GM19324 (cell line): ENCODE measurements at regions not wholly inside any gene's neighbourhood (a gene's known extent, or its start where the extent isn't known, plus 50 kb on each side); places are given as distances from the start of the nearest gene placed in this dataset.

Source experiments
- ATAC-seq: cut with Tn5 transposase; IDR thresholded peaks from one replicate; pipeline ENCODE4 v1.9.1; 2021; ENCODE audit warnings: mild to moderate bottlenecking, moderate library complexity; ENCODE audit not compliant: unreplicated experiment, low FRiP score

DNA sequence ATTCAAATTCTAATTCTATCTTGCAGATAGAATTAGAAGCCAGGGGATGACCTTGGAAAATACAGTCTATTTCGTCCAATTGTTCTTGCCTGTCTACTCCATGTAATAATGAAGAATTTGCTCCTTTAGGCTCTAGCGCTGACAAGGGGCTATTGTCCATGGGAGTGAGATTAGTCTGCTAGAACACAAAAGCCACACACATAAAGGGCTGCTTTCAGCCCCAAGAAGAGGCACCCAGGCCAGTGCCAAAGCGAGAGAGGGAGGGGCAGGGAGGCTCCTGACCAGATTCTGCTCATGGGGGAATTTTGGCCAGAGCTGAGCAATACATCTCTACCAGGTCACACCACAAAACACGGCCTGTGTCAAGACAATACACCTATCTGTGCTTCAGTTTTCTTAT is 1306.9 kb downstream of the UQCRFS1 start:
- ATAC-seq: no peak

DNA sequence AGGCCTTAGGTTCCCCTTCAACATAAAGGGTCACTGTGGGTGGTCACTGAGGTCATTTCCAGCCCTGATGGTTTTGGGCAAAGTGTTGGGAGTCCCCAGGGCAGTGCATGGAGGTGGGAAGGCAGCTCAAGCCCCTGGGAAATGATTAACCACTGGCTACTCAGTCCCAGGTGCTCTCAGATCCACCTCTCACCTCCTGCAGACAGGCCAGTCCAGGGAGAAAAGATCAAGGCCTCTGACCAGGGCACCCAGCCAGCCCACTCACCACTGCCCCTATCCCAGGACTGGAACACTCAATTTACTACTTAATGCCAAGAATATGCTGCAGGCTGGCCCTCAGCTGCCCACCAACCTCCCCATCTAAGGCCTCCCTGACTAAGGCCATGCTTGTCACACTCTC is 1307.9 kb downstream of the UQCRFS1 start:
- ATAC-seq: no peak

DNA sequence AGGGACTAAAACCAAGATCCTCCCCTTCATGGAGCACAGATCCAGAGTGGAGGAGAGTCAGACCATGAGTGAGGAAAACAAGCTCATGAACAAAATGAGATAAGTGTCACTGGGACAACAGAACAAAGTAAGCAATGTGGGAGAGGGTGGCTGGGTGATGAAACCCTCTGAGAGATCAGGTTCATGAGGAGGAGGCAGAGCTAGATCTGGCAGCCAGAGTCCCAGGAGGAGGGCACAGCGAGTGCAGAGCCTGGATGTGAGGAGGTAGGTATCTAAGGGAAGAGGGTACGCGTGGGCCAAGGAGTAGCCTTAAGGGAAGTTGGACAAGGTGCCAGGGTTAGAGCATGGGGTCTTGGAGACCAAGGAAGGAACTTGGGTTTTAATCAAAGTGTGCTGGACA is 1311.9 kb downstream of the UQCRFS1 start:
- ATAC-seq: no peak

DNA sequence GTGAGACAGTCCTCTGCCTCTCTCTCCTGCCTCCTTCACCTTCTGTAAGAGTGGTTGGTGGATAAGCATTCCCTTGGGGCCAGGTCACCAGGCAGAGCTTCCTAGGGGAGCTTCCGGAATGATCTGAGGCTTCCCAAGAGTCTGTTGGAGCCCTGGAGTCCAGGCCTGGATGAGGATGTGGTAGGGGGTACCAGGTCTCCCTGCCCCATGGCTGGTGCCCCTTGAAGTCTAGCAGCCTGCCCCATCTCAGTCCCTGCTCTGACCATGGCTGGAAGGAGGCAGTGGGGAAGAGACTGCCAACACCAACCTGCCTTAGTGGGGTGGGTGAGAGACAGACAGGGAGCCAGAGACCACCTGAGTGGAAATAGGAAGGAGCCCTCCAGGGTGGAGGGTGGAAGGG is 1316.9 kb downstream of the UQCRFS1 start:
- no peak for ATAC-seq

DNA sequence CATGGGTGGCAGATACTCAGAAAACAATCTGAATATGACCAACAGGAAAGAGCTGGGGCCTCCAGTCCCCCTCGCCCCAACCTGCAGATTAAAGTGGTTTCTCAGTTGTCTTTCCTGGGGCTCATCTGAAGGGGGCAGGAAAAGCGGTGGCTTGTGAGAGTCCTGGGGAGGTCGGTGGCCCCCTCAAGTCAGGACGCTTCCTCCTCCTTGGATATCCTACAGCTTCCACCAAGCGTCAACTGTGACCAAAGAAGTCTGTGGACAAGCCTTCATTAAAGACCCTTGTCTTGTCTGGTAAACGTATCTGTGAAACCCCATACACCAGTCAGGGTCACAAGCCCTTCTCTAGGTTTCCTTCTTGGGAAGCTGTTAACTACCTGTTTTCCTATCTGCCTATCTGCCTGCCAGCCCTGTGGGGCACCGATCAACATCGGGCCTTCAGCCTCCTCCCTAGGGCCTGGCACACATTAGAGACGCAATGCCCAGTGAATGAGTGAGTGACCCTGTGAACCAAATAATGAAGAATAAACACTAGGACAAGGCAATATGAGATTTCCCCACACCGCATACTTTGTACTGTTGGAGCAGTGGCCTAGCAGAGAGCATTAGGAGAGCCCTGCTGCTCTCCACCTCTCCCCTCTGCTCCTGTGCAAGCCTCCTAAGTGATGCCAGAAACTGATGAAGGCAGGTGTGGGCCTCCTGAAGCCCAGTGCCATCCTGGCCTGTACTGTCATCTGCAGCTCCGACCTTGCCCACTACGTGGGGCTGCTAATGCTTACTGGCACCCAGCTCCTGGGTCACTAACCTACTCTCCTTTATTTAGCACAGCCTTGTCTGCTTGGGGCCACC is 1317.8 kb downstream of the UQCRFS1 start:
- no peak for ATAC-seq

DNA sequence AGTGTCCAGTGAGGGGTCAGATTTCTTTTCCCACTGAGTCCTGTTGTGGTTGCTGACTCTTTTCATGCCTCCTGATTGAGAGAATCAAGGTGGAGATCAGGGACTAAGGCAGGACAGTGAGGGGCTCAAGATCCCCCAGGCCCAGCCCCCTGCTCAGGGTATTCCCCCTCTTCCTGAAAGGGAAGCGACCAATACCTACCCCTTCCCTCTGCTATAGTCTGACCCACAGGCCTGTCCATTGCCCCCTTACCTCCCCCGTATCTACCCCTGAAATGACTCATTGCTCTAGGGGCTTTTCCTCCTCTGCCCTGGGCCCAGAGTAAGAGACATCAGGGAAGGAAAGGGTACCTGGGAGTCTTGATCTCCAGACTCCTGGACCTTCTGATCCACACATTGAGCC is 1320.5 kb downstream of the UQCRFS1 start:
- ATAC-seq: no peak

DNA sequence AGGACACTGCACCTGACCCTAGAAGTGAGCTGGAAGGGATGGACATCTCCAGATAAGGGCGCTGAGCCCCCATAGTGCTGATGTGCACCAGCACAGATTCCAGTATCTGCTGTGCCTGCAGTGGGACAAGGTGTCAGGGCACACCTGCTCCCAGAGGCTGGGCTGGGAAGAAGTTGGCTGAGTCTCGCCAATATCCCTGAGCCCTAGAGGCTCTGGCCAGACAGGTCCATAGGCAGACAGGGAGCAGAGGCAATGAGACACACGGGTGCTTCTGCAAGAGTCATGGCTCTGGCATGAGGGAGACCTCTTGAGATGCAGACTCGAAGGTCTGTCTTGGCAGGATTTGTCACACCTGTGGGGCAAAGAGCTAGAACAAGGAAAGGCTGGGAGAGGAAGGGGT is 1321.5 kb downstream of the UQCRFS1 start:
- ATAC-seq: no peak

DNA sequence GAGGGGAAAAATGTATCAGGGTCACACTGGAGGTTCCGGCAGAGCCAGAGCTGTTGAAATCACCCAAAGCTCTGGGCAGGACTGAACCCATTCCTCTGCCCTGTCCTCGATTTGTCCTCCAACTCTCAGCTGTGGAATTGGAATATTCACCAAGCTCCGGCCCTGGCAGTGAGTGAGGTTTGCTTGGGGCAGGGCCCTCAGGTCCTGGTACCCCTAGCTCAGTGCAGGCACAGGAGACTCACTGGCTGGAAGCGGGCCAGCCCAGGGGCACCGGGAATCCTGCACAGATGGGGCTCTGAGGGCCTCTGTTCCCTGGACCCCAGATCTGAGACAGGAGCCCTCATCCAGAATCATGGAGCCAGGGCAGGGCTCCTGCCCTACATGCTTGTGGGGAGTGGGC is 1322.3 kb downstream of the UQCRFS1 start:
- no peak for ATAC-seq

DNA sequence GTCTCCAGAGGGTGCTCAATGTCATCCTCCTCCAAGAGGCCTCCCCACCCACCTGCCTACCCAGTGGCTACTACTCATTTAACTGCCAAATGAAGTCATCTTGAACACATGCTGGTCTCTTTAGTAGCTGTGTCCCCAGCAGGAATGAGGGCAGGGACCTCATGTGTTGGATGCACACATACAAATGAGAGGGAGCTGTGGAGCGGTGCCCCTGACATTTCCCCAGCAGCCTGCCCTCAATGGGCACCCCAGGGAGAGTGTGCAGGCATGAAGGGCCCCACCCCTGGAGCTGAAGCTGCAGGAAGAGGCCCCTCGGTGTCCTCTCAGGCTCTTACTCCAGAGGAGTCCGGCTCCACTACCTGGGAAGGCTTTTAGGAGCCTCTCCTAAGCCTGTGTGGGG is 1322.7 kb downstream of the UQCRFS1 start:
- no peak for ATAC-seq

DNA sequence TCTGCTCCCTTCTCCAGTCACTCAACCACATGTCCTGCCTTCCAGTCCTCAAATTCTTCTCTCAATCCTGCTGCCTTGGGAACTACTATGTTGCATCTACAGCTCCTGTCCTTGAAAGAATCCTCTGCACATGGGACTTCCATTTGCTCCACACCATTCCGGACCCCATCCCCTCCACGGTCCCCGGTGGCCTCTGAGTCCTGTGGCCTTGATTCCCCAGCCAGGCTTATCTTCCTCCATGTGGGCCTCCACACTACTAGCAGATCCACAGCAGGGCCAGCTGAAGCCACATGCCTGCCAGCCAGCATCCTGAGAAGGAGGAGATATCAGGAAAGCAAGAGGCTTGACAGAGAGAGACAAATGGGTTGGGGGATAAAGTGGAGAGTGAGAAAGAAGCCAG is 1323.8 kb downstream of the UQCRFS1 start:
- no peak for ATAC-seq

DNA sequence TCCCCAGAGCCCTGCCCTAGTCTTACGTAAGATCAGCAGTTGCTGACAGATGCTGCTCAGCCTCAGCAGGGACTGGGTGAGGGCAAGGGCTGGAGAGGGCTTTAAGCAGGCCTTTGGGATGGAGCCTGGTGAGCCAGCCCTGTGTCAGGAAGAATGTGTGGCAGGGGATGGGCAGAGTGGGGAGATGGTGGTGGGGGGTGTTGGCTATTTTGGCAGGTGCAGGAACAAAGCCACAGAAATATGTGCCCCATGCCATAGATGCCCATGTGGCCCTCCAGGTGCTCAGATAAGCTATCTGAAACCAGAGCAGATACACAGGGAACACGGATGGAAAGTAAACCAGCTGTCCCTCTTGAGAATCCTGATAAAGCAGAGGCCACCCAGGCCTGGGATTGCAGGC is 1325.0 kb downstream of the UQCRFS1 start:
- no peak for ATAC-seq

DNA sequence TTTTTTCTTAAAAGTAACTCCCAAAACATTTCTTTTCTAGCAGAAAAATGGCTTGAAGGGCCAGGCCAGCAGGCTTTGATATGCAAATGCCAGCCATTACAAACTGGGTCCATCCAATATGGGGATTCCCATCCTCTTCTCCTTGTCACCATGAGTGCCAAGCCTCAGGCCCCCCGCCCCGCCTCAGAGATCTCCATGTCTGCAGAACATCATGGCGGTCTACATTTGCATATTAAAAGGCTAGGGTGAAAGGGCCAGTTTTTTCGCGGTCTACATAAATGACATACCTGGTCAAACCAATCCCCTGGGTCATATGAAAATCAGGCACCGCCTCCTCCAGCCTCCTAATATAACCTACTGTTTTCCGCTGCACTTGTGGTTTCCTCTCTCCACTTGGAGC is 1327.6 kb downstream of the UQCRFS1 start:
- ATAC-seq: no peak

DNA sequence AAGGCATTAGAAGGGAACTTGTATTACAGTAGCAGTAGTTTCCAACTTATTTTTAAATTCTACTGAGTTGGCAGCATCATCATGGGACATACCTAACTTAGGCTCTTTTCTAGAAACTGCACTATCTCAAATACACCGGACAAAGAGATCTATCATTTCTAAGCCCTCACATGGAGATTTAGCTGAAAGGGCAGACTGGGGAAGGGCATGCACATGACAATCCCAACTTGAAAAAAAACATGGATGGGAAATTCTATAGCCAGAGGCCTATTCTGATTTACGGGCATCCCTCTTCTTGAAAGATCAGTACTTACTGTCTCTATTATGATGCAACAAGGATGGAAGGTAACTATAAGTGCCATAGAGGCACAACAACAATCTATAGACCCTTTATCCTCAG is 1328.6 kb downstream of the UQCRFS1 start:
- no peak for ATAC-seq

DNA sequence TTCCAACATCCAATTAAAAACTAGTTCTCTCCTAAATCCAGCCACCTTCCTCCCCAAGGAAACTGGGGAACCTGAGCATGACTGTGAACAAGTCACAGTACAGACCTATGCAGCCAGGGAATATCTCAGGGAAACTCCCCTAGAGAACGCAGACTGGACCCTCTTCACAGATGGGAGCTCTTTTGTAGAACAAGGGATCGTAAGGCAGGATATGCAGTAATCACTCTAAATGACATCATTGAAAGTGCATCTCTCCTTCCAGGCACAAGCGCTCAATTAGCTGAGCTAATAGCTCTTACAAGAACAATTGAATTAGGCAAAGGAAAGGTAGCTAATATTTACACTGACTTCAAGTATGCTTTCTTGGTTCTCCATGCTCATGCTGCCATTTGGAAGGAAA is 1331.7 kb downstream of the UQCRFS1 start:
- ATAC-seq: no peak

DNA sequence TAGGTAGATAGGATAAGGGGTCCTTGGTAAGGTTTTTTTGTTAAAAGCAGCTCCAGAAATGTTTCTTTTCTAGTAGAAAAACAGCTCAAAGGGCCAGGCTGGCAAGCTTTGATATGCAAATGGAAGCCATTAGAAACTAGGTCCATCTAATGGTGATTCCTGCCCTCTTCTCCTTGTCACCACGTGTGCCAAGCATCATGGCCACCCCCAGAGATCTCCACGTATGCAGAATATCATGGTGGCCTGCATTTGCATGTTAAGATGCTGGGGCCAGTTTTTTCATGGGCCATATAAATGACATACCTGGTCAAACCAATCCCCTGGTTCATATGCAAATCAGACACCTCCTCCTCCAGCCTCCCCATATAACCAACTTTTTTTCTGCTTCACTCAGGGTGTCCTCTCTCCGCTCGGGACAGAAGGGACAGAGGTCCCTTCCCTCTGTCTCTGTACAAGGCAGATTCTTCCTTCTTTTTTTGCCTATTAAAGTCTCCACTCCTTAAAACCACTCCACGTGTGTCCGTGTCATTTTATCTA is 1335.9 kb downstream of the UQCRFS1 start:
- ATAC-seq: no peak

DNA sequence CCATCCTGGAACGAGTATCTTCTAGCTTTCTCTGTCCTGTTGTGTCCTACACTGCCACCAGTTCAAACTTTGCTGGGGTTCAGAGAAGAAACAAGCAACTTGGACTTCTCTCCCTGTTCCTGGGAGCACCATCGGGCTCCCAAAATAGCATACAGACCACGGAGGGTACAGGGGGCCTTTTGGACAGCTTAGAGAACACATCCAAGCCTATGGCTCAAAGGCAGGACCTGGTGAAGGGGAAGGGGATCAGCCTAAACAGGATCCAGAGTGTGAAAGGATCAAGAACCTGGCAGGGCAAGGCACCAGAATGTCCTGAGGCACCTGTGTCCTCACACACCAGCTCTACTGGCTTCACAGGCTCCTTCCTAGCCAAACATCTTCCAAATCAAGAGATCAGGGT is 1336.5 kb downstream of the UQCRFS1 start:
- ATAC-seq: no peak

DNA sequence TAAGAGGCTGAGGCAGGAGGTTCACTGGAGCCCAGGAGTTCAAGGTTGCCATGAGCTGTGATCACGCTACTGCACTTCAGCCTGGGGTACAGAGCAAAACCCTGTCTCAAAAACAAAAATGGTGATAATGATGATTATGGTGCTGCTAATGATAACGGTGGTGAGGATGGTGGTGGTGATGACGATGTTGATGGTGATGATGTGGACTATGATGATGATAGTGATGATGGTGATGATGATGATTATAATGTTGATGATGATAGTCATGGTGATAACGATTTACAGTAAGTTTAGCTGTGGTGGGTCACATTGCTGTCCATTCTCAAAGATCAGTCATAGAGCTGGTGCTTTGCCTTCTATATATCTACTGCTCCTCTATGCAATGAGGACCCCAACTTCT is 1340.6 kb downstream of the UQCRFS1 start:
- no peak for ATAC-seq

DNA sequence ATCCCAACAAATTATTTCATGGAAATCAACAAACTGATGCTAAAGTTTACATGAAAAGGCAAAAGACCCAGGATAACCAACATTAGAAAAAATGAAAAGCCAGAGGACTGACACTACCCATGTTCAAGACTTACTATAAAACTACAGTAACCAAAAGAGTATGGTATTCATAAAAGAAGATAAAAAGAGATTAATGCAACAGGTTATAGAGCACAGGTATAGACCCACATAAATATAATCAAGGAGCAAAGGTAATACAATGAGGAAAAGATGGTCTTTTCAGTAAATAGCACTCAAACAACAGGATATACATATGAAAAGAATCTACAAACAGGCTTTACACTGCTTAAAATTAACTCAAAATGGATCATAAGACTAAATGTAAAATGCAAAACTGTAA is 1342.7 kb downstream of the UQCRFS1 start:
- no peak for ATAC-seq

DNA sequence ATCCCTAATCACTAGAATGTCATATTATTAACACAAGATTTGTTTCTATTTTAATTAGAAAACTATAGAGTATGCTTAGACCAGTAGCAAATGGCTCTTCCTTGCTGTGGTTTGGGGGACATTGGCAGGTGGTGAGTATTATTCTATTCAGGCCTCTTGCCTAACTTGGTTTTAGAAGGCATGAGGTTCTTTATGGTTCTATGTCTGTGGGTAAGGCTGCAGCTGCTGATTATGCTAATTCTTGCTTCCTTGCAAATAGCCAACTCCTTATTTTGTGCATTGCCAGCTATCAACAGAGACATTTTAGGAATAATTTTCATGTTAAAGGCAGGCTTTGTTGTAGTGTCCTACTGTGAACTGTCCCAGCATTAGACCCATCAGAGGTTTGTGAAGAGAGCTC is 1344.9 kb downstream of the UQCRFS1 start:
- ATAC-seq: no peak

DNA sequence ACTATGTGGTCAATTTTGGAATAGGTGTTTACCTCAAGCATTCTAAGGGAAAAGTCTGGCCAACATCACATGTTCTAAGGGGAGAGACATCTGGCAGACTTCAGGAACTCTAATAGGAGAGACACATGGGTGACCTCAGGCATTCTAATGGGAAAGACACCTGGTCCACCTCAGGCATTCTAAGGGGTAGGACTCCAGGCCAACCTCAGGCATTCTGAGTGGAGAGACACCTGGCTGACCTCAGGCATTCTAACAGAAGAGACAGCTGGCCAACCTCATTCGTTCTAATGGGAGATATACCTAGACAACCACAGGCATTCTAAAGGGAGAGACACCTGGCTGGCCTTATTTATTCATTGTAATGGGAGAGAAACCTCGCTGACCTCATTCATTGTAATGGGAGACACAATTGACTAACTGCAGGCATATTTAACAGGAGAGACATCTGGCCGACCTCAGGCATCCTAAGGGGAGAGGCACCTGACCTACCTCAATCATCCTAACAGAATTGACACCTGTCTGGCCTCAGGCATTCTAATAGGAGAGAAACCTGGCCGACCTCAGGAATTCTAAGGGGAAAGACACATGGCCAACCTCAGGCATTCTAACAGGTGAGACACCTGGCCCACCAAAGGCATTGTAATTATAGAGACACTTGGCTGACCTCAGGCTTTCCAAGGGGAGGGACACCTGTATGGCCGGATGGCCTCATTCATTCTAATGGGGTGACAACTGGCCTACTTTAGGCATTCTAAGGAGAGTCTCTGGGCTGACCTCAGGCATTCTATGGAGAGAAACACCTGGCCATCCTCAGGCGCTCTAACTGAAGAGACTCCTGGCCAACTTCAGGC is 1346.8 kb downstream of the UQCRFS1 start:
- no peak for ATAC-seq

DNA sequence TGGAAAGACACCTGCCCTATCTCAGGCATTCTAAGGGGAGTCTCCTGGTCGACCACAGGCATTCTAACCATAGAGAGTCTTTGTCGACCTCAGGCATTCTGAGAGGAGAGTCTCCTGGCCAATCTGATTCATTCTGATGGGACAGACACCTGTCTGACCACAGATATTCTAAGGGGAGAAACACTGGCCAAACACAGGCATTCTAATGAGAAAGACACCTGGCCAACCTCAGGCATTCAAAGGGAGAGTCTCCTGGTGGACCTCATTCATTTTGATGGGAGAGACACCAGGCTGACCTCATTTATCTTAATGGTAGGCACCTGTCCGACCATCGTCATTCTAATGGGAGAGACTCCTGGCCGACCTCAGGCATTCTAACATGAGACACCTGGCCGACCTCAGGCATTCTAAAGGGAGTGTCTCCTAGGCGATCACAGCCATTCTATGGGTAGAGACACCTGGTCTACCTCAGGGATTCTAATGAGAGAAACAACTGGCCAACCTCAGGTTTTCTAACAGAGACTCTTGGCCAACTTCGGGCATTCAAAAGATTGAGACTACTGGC is 1351.5 kb downstream of the UQCRFS1 start:
- no peak for ATAC-seq
